NCI-H524 treated with DMSO at 0.1 percent for 48 hours (cell line): ENCODE measurements at regions not wholly inside any gene's neighbourhood (a gene's known extent, or its start where the extent isn't known, plus 50 kb on each side); places are given as distances from the start of the nearest gene placed in this dataset.
A peak's percentile ranks its signal among the peaks of the same experiment; 100 is the strongest.

ENCODE experiments used
- DNase-seq: peaks from one replicate; lab custom pipeline; 2025; lab: John Stamatoyannopoulos, UW

DNA sequence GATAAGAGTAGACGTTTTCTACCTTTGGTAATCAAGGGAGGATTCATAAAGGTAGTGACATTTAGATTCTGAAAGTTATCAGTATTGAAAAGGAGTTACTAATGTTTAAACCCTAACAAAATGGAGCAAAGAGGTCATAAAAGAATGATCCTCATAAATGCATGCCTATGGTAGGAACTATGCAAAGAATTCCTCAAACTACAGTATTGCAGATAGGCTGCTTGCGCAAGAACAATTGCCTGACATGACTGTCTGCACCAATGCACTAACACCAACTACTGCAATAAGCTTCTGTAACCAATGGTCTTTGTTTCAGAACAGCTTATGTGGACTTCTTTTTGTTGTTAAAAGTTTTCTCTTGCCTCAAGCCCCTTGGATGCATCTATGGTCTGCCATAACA, 597.3 kb upstream of the ADGRL4 start:
- no peak for DNase-seq

- no peak for DNase-seq
These were observed 592.7 kb upstream of the ADGRL4 start for GRCh38 chr1:79599257-79599656.

- no peak for DNase-seq
These were observed 589.4 kb upstream of the ADGRL4 start for GRCh38 chr1:79595931-79596330.

- DNase-seq = no peak
These were observed 587.7 kb upstream of the ADGRL4 start for GRCh38 chr1:79594121-79594698.

DNA sequence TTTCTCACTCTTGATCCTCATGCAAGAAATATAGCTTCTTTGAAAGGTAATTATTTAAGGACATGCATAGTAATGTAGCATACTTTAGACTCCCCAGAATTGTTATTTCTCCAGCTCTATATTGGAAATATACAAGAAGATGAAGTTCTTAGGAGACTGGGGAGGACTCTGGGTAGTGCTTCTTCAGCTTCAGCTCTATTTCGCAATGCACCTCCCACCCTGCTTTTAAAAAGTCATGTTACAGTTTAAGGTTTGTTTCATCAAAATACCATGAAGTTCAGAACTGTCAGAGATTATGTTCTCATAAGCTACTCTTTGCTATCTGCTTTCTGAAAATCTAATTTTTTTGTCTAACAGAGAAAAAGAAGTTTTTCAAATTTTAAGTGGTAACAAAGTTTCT, 586.2 kb upstream of the ADGRL4 start:
- no peak for DNase-seq

GRCh38 chr1:79588719-79589118, 582.2 kb upstream of the ADGRL4 start:
- no peak for DNase-seq

DNA sequence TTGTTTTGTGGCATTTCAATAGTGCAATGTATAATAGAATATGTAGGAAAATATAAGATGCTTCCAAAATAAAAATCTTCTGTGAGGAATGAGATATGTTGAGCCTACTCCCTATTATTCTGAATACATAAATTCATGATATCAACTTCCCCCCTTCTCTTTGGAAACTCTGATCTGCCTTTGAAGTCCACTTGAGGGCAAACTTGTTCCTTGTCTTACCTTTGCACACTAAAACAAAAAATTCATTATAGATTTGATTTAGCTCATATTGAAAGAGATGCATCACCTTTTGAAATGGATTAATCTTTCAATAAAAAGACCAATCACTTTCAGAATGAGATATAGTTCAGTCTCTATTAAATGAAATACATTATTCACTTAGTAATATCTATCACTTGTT, 580.7 kb upstream of the ADGRL4 start:
- DNase-seq = no peak

DNA sequence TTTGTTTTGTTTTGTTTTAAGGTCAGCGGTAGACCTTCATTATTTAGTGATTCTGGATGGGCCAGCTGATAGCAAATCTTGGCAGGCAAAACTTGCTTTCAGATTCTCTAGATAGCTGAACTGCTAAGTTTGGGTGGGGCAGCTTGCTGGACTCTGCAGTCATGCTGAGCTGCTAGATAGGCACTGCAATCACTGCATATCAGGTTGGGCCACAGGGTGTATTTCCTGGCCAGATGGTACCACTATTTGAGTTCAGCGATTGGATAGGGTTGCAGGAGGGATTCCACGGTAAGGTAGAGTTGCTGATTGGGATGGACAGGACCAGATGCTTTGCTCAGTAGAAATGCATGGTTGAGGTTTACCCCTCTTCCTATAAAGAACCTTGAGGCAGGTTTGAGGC, 579.3 kb upstream of the ADGRL4 start:
- DNase-seq = no peak

DNA sequence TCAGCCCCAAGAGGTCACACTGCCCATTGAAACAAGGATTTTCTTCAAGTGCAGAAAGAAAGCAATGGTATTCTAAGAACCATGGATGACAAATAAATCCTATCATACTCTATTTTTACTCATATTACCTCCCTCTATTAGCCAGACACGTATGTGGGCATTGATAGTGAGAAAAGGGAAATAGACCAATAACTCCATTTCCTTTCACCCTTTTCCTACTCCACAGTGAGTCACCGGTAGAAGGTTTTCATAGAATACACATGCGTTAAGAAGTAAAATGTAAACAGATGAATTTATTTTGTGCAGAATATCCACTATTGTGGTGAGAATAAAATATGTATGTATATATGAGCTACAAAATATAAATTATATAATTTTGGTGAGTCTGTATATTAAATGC, 568.9 kb upstream of the ADGRL4 start:
- no peak for DNase-seq

- DNase-seq = no peak
These were observed 561.9 kb upstream of the ADGRL4 start for GRCh38 chr1:79568411-79568810.

DNA sequence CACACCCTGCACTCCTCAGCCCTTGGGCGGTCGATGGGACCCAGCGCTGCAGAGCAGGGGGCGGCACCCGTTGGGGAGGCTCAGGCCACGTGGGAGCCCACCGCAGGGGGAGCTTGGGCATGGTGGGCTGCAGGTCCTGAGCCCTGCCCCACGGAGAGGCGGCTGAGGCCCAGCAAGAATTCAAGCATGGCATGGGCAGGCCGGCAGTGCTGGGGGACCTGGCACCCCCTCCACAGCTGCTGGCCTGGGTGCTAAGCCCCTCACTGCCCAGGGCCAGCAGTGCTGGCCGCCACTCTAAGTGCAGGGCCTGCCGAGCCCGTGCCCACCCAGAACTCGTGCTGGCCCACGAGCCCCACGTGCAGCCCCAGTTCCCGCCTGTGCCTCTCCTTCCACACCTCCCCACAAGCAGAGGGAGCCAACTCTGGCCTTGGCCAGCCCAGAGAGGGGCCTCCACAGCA, 555.0 kb upstream of the ADGRL4 start:
- DNase-seq = no peak

- DNase-seq = no peak
These were observed 549.7 kb upstream of the ADGRL4 start for GRCh38 chr1:79556189-79556588.

- no peak for DNase-seq
These were observed 548.2 kb upstream of the ADGRL4 start for GRCh38 chr1:79554688-79555087.

GRCh38 chr1:79551321-79551720, 544.8 kb upstream of the ADGRL4 start:
- no peak for DNase-seq

- DNase-seq = no peak
These were observed 543.9 kb upstream of the ADGRL4 start for GRCh38 chr1:79550402-79550801.

DNA sequence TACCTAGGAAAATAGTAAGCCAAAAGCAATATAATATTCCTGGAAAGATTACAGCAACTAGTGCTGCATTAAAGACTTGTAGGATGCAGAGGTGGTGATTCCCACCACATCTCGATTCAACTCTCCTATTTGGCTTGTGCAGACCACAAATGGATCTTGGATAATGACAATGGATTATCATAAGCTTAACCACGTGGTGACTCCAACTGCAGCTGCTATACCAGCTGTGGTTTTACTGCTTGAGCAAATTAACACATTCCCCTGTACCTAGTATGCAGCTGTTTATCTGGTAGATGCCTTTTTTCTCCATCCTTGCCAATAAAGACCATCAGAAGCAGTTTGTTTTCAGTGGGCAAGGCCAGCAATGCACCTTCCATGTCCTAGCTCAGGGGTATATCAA, 542.7 kb upstream of the ADGRL4 start:
- DNase-seq = peak; percentile 59

DNA sequence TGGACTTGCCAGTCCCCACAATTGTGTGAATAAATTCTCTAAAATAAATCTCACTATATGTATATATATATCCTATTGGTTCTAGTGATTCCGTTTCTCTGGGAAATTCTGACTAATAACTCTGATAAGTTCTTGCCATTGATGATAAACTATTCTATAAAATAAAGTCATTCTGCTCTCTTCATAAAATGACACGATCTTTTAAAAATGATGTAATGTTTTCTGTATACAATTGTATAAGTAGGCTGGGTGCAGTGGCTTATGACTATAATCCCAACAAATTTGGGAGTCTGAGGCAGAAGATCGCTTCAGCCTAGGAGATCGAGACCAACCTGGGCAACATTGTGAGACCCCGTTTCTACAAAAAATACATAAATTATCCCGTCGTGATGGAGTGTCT, 541.0 kb upstream of the ADGRL4 start:
- no peak for DNase-seq

DNA sequence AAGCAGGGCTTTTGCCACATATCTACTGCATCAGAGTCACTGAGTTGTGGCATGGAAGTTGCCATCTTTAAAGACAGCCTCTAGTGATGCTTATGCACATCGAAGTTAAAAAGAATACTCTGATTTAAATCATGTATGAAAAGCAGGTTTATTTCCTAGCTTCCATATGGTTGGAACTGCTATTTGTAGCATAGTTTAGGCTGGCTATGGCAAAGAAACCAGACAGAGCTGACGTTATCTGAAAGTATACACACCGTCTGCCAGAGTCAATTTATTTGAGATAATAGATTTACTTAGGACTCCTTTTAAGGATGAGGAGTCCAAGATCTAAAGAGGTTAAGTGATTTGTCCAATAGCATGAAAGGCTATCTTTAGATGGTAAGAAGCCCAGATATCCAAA, 536.9 kb upstream of the ADGRL4 start:
- no peak for DNase-seq

GRCh38 chr1:79539001-79539400, 532.5 kb upstream of the ADGRL4 start:
- no peak for DNase-seq

GRCh38 chr1:79532555-79532954, 526.0 kb upstream of the ADGRL4 start:
- no peak for DNase-seq

GRCh38 chr1:79531790-79532189, 525.3 kb upstream of the ADGRL4 start:
- no peak for DNase-seq

DNA sequence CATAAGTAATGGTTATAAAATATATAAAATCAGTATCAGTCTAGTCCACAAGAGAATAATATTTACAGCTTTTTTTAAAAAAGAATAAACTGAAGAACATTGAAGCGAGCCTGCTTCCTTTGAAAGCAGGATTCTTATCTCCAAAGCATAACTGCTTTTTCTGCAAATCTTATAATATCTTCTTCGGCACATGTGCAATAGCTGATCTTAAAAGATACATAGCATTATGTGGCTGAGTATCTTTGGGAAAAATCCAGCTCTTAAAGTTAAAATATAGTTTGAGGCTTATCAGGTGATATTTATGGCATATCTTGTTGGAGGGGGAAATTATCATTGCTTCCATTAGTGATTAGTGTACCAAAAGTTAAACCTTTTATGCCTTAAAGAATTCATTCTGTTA, 523.9 kb upstream of the ADGRL4 start:
- DNase-seq = no peak

DNA sequence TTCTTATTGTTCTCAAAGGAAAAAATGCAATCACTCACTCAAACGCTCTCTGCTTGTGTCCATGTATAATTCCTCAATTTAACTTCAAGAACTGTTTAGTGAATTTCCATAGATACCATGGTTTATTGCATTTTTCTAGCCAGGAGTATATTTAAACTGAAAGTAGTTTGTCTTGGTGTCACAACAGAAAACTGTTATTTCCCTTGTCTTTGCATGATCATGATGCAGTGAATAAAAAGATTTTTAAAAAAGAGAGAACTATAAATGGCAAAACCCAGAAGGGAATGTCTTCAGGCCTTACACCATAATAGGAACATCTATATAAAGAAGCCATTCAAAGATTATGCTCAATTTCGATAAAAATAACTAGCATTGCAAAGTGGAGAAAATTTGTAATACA, 523.5 kb upstream of the ADGRL4 start:
- no peak for DNase-seq

- no peak for DNase-seq
These were observed 517.6 kb upstream of the ADGRL4 start for GRCh38 chr1:79524126-79524525.
